ENCODE measurements at regions not wholly inside any gene's neighbourhood (a gene's known extent, or its start where the extent isn't known, plus 50 kb on each side); places are given as distances from the start of the nearest gene placed in this dataset.

GRCh38 chr5:28397502-28397941 is 1359.1 kb upstream of the CDH9 start:
- TF ChIP-seq, protein P1, sequence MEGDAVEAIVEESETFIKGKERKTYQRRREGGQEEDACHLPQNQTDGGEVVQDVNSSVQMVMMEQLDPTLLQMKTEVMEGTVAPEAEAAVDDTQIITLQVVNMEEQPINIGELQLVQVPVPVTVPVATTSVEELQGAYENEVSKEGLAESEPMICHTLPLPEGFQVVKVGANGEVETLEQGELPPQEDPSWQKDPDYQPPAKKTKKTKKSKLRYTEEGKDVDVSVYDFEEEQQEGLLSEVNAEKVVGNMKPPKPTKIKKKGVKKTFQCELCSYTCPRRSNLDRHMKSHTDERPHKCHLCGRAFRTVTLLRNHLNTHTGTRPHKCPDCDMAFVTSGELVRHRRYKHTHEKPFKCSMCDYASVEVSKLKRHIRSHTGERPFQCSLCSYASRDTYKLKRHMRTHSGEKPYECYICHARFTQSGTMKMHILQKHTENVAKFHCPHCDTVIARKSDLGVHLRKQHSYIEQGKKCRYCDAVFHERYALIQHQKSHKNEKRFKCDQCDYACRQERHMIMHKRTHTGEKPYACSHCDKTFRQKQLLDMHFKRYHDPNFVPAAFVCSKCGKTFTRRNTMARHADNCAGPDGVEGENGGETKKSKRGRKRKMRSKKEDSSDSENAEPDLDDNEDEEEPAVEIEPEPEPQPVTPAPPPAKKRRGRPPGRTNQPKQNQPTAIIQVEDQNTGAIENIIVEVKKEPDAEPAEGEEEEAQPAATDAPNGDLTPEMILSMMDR (conservative IDR thresholded peaks at IDR 0.05; ENCODE audit: low read length): no peak
- TF ChIP-seq EZH2phosphoT487 (IDR thresholded peaks at IDR 0.05; ENCODE audit: borderline replicate concordance, low read depth, low read length): no peak

All from OCI-LY7 (cell line).